IMR-90 (cell line): ENCODE measurements at regions not wholly inside any gene's neighbourhood (a gene's known extent, or its start where the extent isn't known, plus 50 kb on each side); places are given as distances from the start of the nearest gene placed in this dataset.

ENCODE experiments used
- ATAC-seq: fragments of 200-7000 bp; cut with Tn5 transposase; 2 replicates; pipeline ENCODE4 v1.9.1; 2020; ENCODE audit warnings: low read depth, mild to moderate bottlenecking, moderate library complexity
- BruUV-seq: library from RNA; stranded (reverse); fragments of 400-500 nt; replicated peaks from 2 replicates; lab custom pipeline; 2021; lab: Mats Ljungman, UMichigan
- CTCF ChIA-PET: fragments of 300-600 bp; formaldehyde crosslinking; extraction: SDS; loops from one replicate; lab custom pipeline; 2021; ENCODE audit warnings: antibody characterized with exemption; lab: Yijun Ruan, JAX
- POLR2A ChIA-PET: fragments of 300-600 bp; sonication (Branson Sonifier 250); formaldehyde crosslinking; loops from one replicate; lab custom pipeline; 2022; ENCODE audit warnings: antibody characterized with exemption; ENCODE audit not compliant: unreplicated experiment; lab: Charles Lee
- DNase-seq: peaks from one replicate; pipeline ENCODE4 v3.0.0; 2013
- H2AFZ ChIP-seq: replicated peaks from 2 replicates; pipeline ENCODE3; 2013; ENCODE audit warnings: low read length, mild to moderate bottlenecking; ENCODE audit not compliant: poor library complexity
- H2AK5ac ChIP-seq: 2 replicates; pipeline ENCODE4 v1.6.1; 2013; ENCODE audit warnings: low read depth, low read length, inconsistent platforms
- H2AK9ac ChIP-seq: replicated peaks from 2 replicates; pipeline ENCODE3; 2013; ENCODE audit warnings: mild to moderate bottlenecking, low read depth, low read length, moderate library complexity; ENCODE audit not compliant: poor library complexity
- H2BK120ac ChIP-seq: 2 replicates; pipeline ENCODE4 v1.6.1; 2013; ENCODE audit warnings: low read depth, low read length, inconsistent platforms
- H2BK15ac ChIP-seq: 3 replicates; pipeline ENCODE4 v1.6.1; 2013; ENCODE audit warnings: low read depth, low read length, inconsistent platforms
- H2BK20ac ChIP-seq: 2 replicates; pipeline ENCODE4 v1.6.1; 2013; ENCODE audit warnings: low read depth, mild to moderate bottlenecking, inconsistent platforms, low read length, moderate library complexity
- H2BK5ac ChIP-seq: 2 replicates; pipeline ENCODE4 v1.6.1; 2013; ENCODE audit warnings: mild to moderate bottlenecking, low read depth, low read length, inconsistent platforms; ENCODE audit not compliant: poor library complexity, severe bottlenecking
- H3K14ac ChIP-seq: replicated peaks from 2 replicates; pipeline ENCODE4 v1.6.1; 2013; ENCODE audit warnings: low read depth, low read length, inconsistent platforms
- H3K18ac ChIP-seq: 2 replicates; pipeline ENCODE4 v1.6.1; 2013; ENCODE audit warnings: low read depth, low read length, control low read depth
- H3K23ac ChIP-seq: 2 replicates; pipeline ENCODE4 v1.6.1; 2013; ENCODE audit warnings: low read depth, low read length, inconsistent platforms
- H3K27ac ChIP-seq: 2 replicates; pipeline ENCODE4 v1.5.1; 2013; ENCODE audit warnings: mild to moderate bottlenecking, control low read depth, low read length; ENCODE audit not compliant: insufficient read depth
- H3K27me3 ChIP-seq: 2 replicates; pipeline ENCODE4 v1.6.1; 2013; ENCODE audit warnings: low read length; ENCODE audit not compliant: control insufficient read depth, insufficient read depth
- H3K36me3 ChIP-seq: 2 replicates; pipeline ENCODE4 v1.6.1; 2013; ENCODE audit warnings: low read length, mixed read lengths; ENCODE audit not compliant: control insufficient read depth, insufficient read depth
- H3K4ac ChIP-seq: 2 replicates; pipeline ENCODE4 v1.6.1; 2013; ENCODE audit warnings: low read depth, low read length, inconsistent platforms
- H3K4me1 ChIP-seq: 2 replicates; pipeline ENCODE4 v1.6.1; 2013; ENCODE audit warnings: low read length, mixed read lengths; ENCODE audit not compliant: control insufficient read depth, insufficient read depth
- H3K4me2 ChIP-seq: 2 replicates; pipeline ENCODE4 v1.6.1; 2013; ENCODE audit warnings: low read depth, mild to moderate bottlenecking, control low read depth, low read length, moderate library complexity
- H3K4me3 ChIP-seq: 2 replicates; pipeline ENCODE4 v1.5.1; 2013; ENCODE audit warnings: low read depth, mild to moderate bottlenecking, control low read depth, low read length, moderate library complexity; ENCODE audit not compliant: insufficient read depth
- H3K56ac ChIP-seq: 2 replicates; pipeline ENCODE4 v1.6.1; 2013; ENCODE audit warnings: low read length, inconsistent platforms; ENCODE audit not compliant: insufficient read depth; ENCODE audit errors: extremely low read depth
- H3K79me1 ChIP-seq, 2 experiments: 2 replicates each; pipeline ENCODE4 v1.6.1; 2013; ENCODE audit warnings: low read length in 2 of 2, inconsistent platforms in 1 of 2, low read depth in 1 of 2
- H3K9ac ChIP-seq: 2 replicates; pipeline ENCODE4 v1.6.1; 2013; ENCODE audit warnings: low read depth, low read length, control low read depth
- H3K9me1 ChIP-seq: 2 replicates; pipeline ENCODE4 v1.6.1; 2013; ENCODE audit warnings: low read length, inconsistent platforms; ENCODE audit not compliant: insufficient read depth
- H3K9me3 ChIP-seq: 2 replicates; pipeline ENCODE4 v1.6.1; 2013; ENCODE audit warnings: low read length; ENCODE audit not compliant: control insufficient read depth, insufficient read depth
- H4K20me1 ChIP-seq: 2 replicates; pipeline ENCODE4 v1.6.1; 2013; ENCODE audit warnings: low read length, inconsistent platforms; ENCODE audit not compliant: insufficient read depth
- H4K5ac ChIP-seq: 2 replicates; pipeline ENCODE4 v1.6.1; 2013; ENCODE audit warnings: mild to moderate bottlenecking, low read depth, low read length, control low read depth
- H4K8ac ChIP-seq, 2 experiments: 2 replicates each; pipeline ENCODE4 v1.6.1; 2013; ENCODE audit warnings: low read depth in 2 of 2, low read length in 2 of 2, control low read depth in 1 of 2, inconsistent platforms in 1 of 2
- H4K91ac ChIP-seq: 2 replicates; pipeline ENCODE4 v1.6.1; 2013; ENCODE audit warnings: low read depth, low read length, inconsistent platforms; ENCODE audit not compliant: insufficient read depth
- BHLHE40 ChIP-seq: fragments of 150-350 bp; IDR thresholded peaks from 2 replicates; pipeline ENCODE4 v1.6.1; 2016; ENCODE audit warnings: mild to moderate bottlenecking, low read depth, low read length
- CEBPB ChIP-seq: IDR thresholded peaks from 2 replicates; pipeline ENCODE4 v1.6.1; 2012; ENCODE audit warnings: low read depth, low read length, improper control_type of control experiment
- CHD1 ChIP-seq: IDR thresholded peaks from 2 replicates; pipeline ENCODE4 v1.6.1; 2012; ENCODE audit warnings: low read depth, low read length, improper control_type of control experiment
- FOS ChIP-seq: fragments of 150-350 bp; IDR thresholded peaks from 2 replicates; pipeline ENCODE4 v1.6.1; 2016; ENCODE audit warnings: low read depth, low read length
- MAFK ChIP-seq: IDR thresholded peaks from 2 replicates; pipeline ENCODE4 v1.6.1; 2012; ENCODE audit warnings: low read depth, low read length, improper control_type of control experiment
- MAZ ChIP-seq: IDR thresholded peaks from 2 replicates; pipeline ENCODE4 v1.6.1; 2012; ENCODE audit warnings: low read depth, mild to moderate bottlenecking, low read length, improper control_type of control experiment, moderate library complexity, borderline replicate concordance
- MXI1 ChIP-seq: IDR thresholded peaks from 2 replicates; pipeline ENCODE4 v1.6.1; 2012; ENCODE audit warnings: low read depth, mild to moderate bottlenecking, low read length, moderate library complexity, borderline replicate concordance
- NFE2L2 ChIP-seq: fragments of 150-350 bp; IDR thresholded peaks from 2 replicates; pipeline ENCODE4 v1.6.1; 2016; ENCODE audit warnings: low read depth, mild to moderate bottlenecking, low read length
- POLR2A ChIP-seq: IDR thresholded peaks from 2 replicates; pipeline ENCODE4 v1.6.1; 2012; ENCODE audit warnings: mild to moderate bottlenecking, low read depth, low read length
- RAD21 ChIP-seq: IDR thresholded peaks from 2 replicates; pipeline ENCODE4 v1.6.1; 2012; ENCODE audit warnings: low read length, improper control_type of control experiment
- RCOR1 ChIP-seq: IDR thresholded peaks from 2 replicates; pipeline ENCODE4 v1.6.1; 2012; ENCODE audit warnings: mild to moderate bottlenecking, low read length, improper control_type of control experiment; ENCODE audit not compliant: insufficient replicate concordance
- RFX5 ChIP-seq: IDR thresholded peaks from 2 replicates; pipeline ENCODE4 v1.8.0; 2012; ENCODE audit warnings: low read depth, mild to moderate bottlenecking, low read length, moderate library complexity
- SMC3 ChIP-seq: fragments of 150-350 bp; IDR thresholded peaks from 2 replicates; pipeline ENCODE4 v1.6.1; 2016; ENCODE audit warnings: low read depth, mild to moderate bottlenecking, antibody characterized with exemption, low read length, moderate library complexity
- WGBS, 2 experiments: methylation state at CpG; one replicate each; pipeline versions ENCODE4 v1.1.5 to v1.1.7; 2013; ENCODE audit warnings: missing lambda C conversion rate in 2 of 2; ENCODE audit not compliant: insufficient read length in 1 of 2; ENCODE audit errors: extremely low coverage in 2 of 2; 5-methylcytosine and 5-hydroxymethylcytosine counted together
- dilution Hi-C: fragments of 300-500 bp; cut with HindIII; formaldehyde crosslinking; loops from one replicate; pipeline ENCODE4 v1.14.3; 2018; ENCODE audit warnings: low sequenced_read_pairs; ENCODE audit not compliant: unreplicated experiment
- in situ Hi-C: fragments of 300-500 bp; cut with MboI; formaldehyde crosslinking; loops from 3 replicates; pipeline ENCODE4 v1.14.3; 2019; ENCODE audit warnings: low sequenced_read_pairs, inconsistent platforms, mixed read lengths
- intact Hi-C: fragments of 100-400 bp; cut with micrococcal nuclease; formaldehyde crosslinking; loops from 2 replicates; pipeline ENCODE4 v1.10.0; 2022
- TF ChIP-seq, protein P1 (sequence below): fragments of 150-350 bp; IDR thresholded peaks from 2 replicates; pipeline ENCODE4 v1.6.1; 2017; ENCODE audit warnings: mild to moderate bottlenecking, antibody characterized with exemption, low read length, low read depth
- TF ChIP-seq, protein P2 (sequence below): fragments of 150-350 bp; IDR thresholded peaks from 2 replicates; pipeline ENCODE4 v1.6.1; 2016; ENCODE audit warnings: low read depth, mild to moderate bottlenecking, low read length, moderate library complexity, borderline replicate concordance
- TF ChIP-seq, protein P3 (sequence below): conservative IDR thresholded peaks from 2 replicates; pipeline ENCODE4 v1.5.1; 2012; ENCODE audit warnings: mild to moderate bottlenecking, low read depth, low read length, improper control_type of control experiment

DNA sequence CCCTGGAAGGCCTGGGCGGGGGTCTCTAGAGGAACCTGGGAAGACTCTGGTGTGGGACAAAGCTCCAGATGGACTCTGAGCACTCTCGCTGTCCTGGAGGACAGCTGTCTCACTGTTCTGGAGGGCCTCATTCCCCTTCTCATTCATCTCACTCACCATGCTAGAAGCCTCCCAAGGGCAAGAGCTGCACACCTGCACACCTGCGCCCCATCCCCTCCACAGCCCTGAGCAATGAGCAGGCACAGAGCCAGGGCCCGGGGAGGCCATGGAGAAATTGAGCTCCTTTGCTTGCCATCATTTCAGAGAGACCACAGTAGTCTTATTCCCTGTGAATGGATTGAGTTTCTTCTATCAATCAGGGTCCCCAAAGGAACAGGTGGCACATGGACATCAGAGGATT, 1168.5 kb downstream of the UQCRFS1 start:
- Histone ChIP-seq H3K18ac (no peak overlapping the region), H2BK5ac (no peak overlapping the region), H4K91ac (no peak overlapping the region), H2AK5ac (no peak overlapping the region), H4K5ac (no peak overlapping the region), H3K79me1 (no peaks in the 10 kb centered on the region), H3K27me3 (no peaks in the 10 kb centered on the region), H3K23ac (no peak overlapping the region), H3K36me3 (no peaks in the 10 kb centered on the region), H3K4me3 (no peak overlapping the region), H3K14ac (no peak overlapping the region), H2BK120ac (no peak overlapping the region), H3K9me3 (peaks cover 54% of the 10 kb centered on the region), H2AK9ac (no peak overlapping the region), H4K20me1 (no peaks in the 10 kb centered on the region), H3K27ac (no peak overlapping the region), H2BK15ac (no peak overlapping the region), H4K8ac (no peak overlapping the region), H3K4ac (no peak overlapping the region), H3K9me1 (no peaks in the 10 kb centered on the region), H3K9ac (no peak overlapping the region), H3K4me2 (no peak overlapping the region), H3K4me1 (no peaks in the 10 kb centered on the region), H2AFZ (no peak overlapping the region), H3K56ac (no peak overlapping the region), H2BK20ac (no peak overlapping the region)
- ATAC-seq: no peak
- in situ Hi-C loops (no loop called here), intact Hi-C loops (no loop called here), dilution Hi-C loops (no loop called here)
- no TSS peak for BruUV-seq
- TF ChIP-seq MAFK (no peak), RAD21 (no peak), MXI1 (no peak), NFE2L2 (no peak), POLR2A (no peak), BHLHE40 (no peak), MAZ (no peak), CHD1 (no peak), FOS (no peak), RFX5 (no peak), RCOR1 (no peak), SMC3 (no peak), CEBPB (no peak)
- TF ChIP-seq, protein P1, sequence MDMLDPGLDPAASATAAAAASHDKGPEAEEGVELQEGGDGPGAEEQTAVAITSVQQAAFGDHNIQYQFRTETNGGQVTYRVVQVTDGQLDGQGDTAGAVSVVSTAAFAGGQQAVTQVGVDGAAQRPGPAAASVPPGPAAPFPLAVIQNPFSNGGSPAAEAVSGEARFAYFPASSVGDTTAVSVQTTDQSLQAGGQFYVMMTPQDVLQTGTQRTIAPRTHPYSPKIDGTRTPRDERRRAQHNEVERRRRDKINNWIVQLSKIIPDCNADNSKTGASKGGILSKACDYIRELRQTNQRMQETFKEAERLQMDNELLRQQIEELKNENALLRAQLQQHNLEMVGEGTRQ: no peak
- TF ChIP-seq, protein P2, sequence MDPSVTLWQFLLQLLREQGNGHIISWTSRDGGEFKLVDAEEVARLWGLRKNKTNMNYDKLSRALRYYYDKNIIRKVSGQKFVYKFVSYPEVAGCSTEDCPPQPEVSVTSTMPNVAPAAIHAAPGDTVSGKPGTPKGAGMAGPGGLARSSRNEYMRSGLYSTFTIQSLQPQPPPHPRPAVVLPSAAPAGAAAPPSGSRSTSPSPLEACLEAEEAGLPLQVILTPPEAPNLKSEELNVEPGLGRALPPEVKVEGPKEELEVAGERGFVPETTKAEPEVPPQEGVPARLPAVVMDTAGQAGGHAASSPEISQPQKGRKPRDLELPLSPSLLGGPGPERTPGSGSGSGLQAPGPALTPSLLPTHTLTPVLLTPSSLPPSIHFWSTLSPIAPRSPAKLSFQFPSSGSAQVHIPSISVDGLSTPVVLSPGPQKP: no peak
- TF ChIP-seq, protein P3, sequence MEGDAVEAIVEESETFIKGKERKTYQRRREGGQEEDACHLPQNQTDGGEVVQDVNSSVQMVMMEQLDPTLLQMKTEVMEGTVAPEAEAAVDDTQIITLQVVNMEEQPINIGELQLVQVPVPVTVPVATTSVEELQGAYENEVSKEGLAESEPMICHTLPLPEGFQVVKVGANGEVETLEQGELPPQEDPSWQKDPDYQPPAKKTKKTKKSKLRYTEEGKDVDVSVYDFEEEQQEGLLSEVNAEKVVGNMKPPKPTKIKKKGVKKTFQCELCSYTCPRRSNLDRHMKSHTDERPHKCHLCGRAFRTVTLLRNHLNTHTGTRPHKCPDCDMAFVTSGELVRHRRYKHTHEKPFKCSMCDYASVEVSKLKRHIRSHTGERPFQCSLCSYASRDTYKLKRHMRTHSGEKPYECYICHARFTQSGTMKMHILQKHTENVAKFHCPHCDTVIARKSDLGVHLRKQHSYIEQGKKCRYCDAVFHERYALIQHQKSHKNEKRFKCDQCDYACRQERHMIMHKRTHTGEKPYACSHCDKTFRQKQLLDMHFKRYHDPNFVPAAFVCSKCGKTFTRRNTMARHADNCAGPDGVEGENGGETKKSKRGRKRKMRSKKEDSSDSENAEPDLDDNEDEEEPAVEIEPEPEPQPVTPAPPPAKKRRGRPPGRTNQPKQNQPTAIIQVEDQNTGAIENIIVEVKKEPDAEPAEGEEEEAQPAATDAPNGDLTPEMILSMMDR: no peak
- CTCF ChIA-PET: no interaction called here
- POLR2A ChIA-PET: no interaction called here
- no peak for DNase-seq
- WGBS, 2 experiments: no CpG with 5 or more reads among the region's 4 CpGs
